Liver (tissue), 3 donors: ENCODE measurements at regions not wholly inside any gene's neighbourhood (a gene's known extent, or its start where the extent isn't known, plus 50 kb on each side); places are given as distances from the start of the nearest gene placed in this dataset.

Experiments
- RAD21 ChIP-seq, 2 donors: IDR thresholded peaks; 2 replicates each; pipeline ENCODE4 v1.6.1; 2016; ENCODE audit warnings: antibody characterized with exemption in 2 of 2, mild to moderate bottlenecking in 2 of 2
- SP1 ChIP-seq: IDR thresholded peaks from 2 replicates; pipeline ENCODE4 v1.6.1; 2018; ENCODE audit warnings: antibody characterized with exemption, mild to moderate bottlenecking
- TAF1 ChIP-seq: conservative IDR thresholded peaks from 2 replicates; pipeline ENCODE4 v1.6.1; 2016; ENCODE audit warnings: antibody characterized with exemption, mild to moderate bottlenecking
- YY1 ChIP-seq: IDR thresholded peaks from 2 replicates; pipeline ENCODE4 v1.6.1; 2016; ENCODE audit warnings: antibody characterized with exemption, mild to moderate bottlenecking
- TF ChIP-seq, protein P1 (sequence below): fragments of 150-350 bp; IDR thresholded peaks from 2 replicates; pipeline ENCODE4 v1.5.1; 2017; ENCODE audit warnings: improper control_type of control experiment, low read depth, low read length; ENCODE audit not compliant: missing input control
- TF ChIP-seq, protein P2 (sequence below): IDR thresholded peaks from 2 replicates; pipeline ENCODE4 v1.6.1; 2016; ENCODE audit warnings: antibody characterized with exemption
- TF ChIP-seq, protein P3 (sequence below): IDR thresholded peaks from 2 replicates; pipeline ENCODE4 v1.6.1; 2016; ENCODE audit warnings: antibody characterized with exemption
- TF ChIP-seq, protein P4 (sequence below): IDR thresholded peaks from 2 replicates; pipeline ENCODE4 v1.6.1; 2016; ENCODE audit warnings: antibody characterized with exemption
- donor health status: healthy.
- donor health status: healthy.

DNA sequence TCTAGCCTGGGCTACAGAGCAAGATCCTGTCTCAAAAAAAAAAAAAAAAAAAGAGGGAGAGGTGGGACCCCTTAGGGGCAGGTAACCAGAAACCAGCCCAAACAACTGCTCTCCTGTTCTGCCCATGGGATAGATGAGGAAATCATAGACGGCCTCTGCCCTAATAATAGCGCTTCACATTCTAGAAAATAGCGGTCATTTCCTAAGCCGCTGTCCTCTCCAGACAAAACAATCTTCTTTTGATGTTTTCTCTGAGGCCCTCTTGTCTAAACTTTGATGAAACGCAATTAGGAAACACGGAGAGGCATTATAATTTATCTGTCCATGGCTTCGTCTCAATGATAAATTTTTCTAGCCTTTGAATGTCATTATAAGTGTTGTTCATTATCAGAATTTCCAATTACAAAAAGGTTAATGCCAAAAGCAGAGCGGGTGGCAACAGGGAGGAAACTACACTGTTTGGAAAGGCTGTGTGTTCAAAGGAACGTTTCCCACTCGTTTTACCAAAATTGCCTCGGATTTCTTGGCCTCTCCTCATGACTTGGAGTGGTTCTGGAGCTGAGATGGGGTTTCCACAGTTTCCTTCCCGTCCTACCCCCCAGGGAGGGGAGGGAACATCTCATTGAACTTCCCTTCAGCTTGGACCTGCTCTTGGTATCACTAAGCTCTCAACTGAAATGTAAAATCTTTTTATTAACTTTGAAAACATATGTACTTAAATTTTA is 151.6 kb upstream of the ZNF236 start:
- TF ChIP-seq, protein P1, sequence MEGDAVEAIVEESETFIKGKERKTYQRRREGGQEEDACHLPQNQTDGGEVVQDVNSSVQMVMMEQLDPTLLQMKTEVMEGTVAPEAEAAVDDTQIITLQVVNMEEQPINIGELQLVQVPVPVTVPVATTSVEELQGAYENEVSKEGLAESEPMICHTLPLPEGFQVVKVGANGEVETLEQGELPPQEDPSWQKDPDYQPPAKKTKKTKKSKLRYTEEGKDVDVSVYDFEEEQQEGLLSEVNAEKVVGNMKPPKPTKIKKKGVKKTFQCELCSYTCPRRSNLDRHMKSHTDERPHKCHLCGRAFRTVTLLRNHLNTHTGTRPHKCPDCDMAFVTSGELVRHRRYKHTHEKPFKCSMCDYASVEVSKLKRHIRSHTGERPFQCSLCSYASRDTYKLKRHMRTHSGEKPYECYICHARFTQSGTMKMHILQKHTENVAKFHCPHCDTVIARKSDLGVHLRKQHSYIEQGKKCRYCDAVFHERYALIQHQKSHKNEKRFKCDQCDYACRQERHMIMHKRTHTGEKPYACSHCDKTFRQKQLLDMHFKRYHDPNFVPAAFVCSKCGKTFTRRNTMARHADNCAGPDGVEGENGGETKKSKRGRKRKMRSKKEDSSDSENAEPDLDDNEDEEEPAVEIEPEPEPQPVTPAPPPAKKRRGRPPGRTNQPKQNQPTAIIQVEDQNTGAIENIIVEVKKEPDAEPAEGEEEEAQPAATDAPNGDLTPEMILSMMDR, result no peak
- no peak for TF ChIP-seq SP1
- TF ChIP-seq YY1, result no peak
- TF ChIP-seq TAF1, result no peak
- TF ChIP-seq, protein P2, sequence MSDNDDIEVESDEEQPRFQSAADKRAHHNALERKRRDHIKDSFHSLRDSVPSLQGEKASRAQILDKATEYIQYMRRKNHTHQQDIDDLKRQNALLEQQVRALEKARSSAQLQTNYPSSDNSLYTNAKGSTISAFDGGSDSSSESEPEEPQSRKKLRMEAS, result no peak
- TF ChIP-seq RAD21 (IDR thresholded peaks at IDR 0.05), result no peak
- TF ChIP-seq, protein P3, sequence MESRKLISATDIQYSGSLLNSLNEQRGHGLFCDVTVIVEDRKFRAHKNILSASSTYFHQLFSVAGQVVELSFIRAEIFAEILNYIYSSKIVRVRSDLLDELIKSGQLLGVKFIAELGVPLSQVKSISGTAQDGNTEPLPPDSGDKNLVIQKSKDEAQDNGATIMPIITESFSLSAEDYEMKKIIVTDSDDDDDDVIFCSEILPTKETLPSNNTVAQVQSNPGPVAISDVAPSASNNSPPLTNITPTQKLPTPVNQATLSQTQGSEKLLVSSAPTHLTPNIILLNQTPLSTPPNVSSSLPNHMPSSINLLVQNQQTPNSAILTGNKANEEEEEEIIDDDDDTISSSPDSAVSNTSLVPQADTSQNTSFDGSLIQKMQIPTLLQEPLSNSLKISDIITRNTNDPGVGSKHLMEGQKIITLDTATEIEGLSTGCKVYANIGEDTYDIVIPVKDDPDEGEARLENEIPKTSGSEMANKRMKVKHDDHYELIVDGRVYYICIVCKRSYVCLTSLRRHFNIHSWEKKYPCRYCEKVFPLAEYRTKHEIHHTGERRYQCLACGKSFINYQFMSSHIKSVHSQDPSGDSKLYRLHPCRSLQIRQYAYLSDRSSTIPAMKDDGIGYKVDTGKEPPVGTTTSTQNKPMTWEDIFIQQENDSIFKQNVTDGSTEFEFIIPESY, result no peak
- TF ChIP-seq, protein P4, sequence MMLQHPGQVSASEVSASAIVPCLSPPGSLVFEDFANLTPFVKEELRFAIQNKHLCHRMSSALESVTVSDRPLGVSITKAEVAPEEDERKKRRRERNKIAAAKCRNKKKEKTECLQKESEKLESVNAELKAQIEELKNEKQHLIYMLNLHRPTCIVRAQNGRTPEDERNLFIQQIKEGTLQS, result no peak
